Endodermal cell (in vitro differentiated cells): ENCODE measurements at regions not wholly inside any gene's neighbourhood (a gene's known extent, or its start where the extent isn't known, plus 50 kb on each side); places are given as distances from the start of the nearest gene placed in this dataset.

ENCODE experiments used
- DNase-seq: peaks from one replicate; pipeline ENCODE4 v3.0.0-alpha.2; 2017
- H3K27ac ChIP-seq: 2 replicates; pipeline ENCODE4 v1.5.1; 2013; ENCODE audit warnings: mild to moderate bottlenecking, low read depth, low read length, moderate library complexity
- H3K27me3 ChIP-seq: 2 replicates; pipeline ENCODE4 v1.6.1; 2013; ENCODE audit warnings: mild to moderate bottlenecking, low read length, moderate library complexity; ENCODE audit not compliant: insufficient read depth, control insufficient read depth, poor library complexity, severe bottlenecking
- H3K36me3 ChIP-seq: 2 replicates; pipeline ENCODE4 v1.7.0; 2013; ENCODE audit warnings: mild to moderate bottlenecking, low read length, moderate library complexity; ENCODE audit not compliant: control insufficient read depth, insufficient read depth
- H3K4me1 ChIP-seq: one replicate; pipeline ENCODE4 v1.7.0; 2013; ENCODE audit warnings: low read length; ENCODE audit not compliant: control insufficient read depth, insufficient read depth
- H3K4me3 ChIP-seq: 2 replicates; pipeline ENCODE4 v1.5.1; 2013; ENCODE audit warnings: mild to moderate bottlenecking, low read length, moderate library complexity
- H3K9ac ChIP-seq: 2 replicates; pipeline ENCODE4 v1.6.1; 2013; ENCODE audit warnings: mild to moderate bottlenecking, low read length, moderate library complexity; ENCODE audit not compliant: poor library complexity, severe bottlenecking; ENCODE audit errors: extremely low read depth
- H3K9me3 ChIP-seq: 2 replicates; pipeline ENCODE4 v1.6.1; 2013; ENCODE audit warnings: mild to moderate bottlenecking, low read length, moderate library complexity; ENCODE audit not compliant: control insufficient read depth
- H3K27ac Mint-ChIP-seq: 2 replicates; pipeline ENCODE4 v1.8.0; 2020; ENCODE audit warnings: mixed read lengths
- H3K27me3 Mint-ChIP-seq: 2 replicates; pipeline ENCODE4 v1.8.0; 2021; ENCODE audit warnings: mild to moderate bottlenecking, mixed read lengths; ENCODE audit not compliant: insufficient read depth
- H3K36me3 Mint-ChIP-seq: 2 replicates; pipeline ENCODE4 v1.8.0; 2020; ENCODE audit warnings: low read depth, mixed read lengths
- H3K4me1 Mint-ChIP-seq: 2 replicates; pipeline ENCODE4 v1.8.0; 2020; ENCODE audit warnings: mixed read lengths
- H3K4me3 Mint-ChIP-seq: 2 replicates; pipeline ENCODE4 v1.8.0; 2020; ENCODE audit warnings: mild to moderate bottlenecking, moderate library complexity, mixed read lengths
- H3K9me3 Mint-ChIP-seq: 2 replicates; pipeline ENCODE4 v1.8.0; 2020; ENCODE audit warnings: mild to moderate bottlenecking, mixed read lengths
- WGBS, 2 experiments: methylation state at CpG; one replicate each; pipeline versions ENCODE4 v1.1.5 to v1.1.7; 2013; ENCODE audit warnings: missing lambda C conversion rate in 2 of 2, mixed read lengths in 1 of 2; ENCODE audit not compliant: insufficient coverage in 1 of 2, insufficient read length in 1 of 2; 5-methylcytosine and 5-hydroxymethylcytosine counted together
- TF ChIP-seq, protein P1 (sequence below): fragments of 200-600 bp; sonication (generic); conservative IDR thresholded peaks from 2 replicates; pipeline ENCODE4 v1.5.0; 2021; ENCODE audit warnings: antibody characterized with exemption, mild to moderate bottlenecking

DNA sequence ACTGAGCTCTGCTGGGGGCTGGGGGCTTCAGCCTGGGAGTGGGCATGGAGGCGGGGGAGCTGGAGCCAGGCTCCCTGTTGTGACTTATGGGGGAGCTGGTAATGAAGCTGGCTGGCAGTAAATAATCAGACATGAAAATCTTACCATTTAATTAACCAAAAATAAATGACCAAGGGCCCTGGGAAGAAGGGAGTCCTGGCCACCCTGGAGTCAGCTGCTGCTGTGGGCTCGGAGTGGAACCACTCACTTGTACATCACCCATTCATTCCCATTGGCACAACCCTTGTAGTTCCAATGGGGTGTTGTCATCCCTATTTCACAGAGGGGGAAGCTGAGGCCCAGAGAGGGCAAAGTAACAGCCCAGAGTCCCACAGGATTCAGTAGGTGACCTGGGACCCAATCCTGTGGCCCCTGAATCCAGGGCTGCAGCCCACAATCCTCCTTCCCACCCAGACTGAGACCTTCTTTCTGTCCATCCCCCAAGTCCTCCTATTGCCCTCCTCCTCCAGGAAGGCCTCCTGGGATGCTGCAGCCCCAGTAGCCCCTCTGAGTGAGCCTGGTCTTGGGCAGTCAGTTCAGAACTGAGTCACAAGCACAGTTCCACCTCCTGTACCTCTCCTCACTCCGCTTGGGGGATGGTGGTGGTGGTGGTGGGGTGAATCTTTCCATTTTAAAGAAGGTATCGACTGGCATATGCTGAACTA, 259.4 kb upstream of the MVB12B start:
- no peaks in the 10 kb centered on the region for H3K27me3 Mint-ChIP-seq
- H3K27ac Mint-ChIP-seq: no peak overlapping the region
- Histone ChIP-seq H3K9ac (no peak overlapping the region), H3K27me3 (no peaks in the 10 kb centered on the region), H3K27ac (no peak overlapping the region), H3K4me3 (no peak overlapping the region), H3K4me1 (no peaks in the 10 kb centered on the region), H3K36me3 (no peaks in the 10 kb centered on the region), H3K9me3 (no peaks in the 10 kb centered on the region)
- peaks cover 4% of the 10 kb centered on the region for H3K4me1 Mint-ChIP-seq
- no peak for DNase-seq
- no peaks in the 10 kb centered on the region for H3K36me3 Mint-ChIP-seq
- 91 to 100% methylated on average over 1 to 4 of the region's 4 CpGs for WGBS, 2 experiments
- no peak overlapping the region for H3K4me3 Mint-ChIP-seq
- H3K9me3 Mint-ChIP-seq: no peaks in the 10 kb centered on the region
- TF ChIP-seq, protein P1, sequence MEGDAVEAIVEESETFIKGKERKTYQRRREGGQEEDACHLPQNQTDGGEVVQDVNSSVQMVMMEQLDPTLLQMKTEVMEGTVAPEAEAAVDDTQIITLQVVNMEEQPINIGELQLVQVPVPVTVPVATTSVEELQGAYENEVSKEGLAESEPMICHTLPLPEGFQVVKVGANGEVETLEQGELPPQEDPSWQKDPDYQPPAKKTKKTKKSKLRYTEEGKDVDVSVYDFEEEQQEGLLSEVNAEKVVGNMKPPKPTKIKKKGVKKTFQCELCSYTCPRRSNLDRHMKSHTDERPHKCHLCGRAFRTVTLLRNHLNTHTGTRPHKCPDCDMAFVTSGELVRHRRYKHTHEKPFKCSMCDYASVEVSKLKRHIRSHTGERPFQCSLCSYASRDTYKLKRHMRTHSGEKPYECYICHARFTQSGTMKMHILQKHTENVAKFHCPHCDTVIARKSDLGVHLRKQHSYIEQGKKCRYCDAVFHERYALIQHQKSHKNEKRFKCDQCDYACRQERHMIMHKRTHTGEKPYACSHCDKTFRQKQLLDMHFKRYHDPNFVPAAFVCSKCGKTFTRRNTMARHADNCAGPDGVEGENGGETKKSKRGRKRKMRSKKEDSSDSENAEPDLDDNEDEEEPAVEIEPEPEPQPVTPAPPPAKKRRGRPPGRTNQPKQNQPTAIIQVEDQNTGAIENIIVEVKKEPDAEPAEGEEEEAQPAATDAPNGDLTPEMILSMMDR: no peak

DNA sequence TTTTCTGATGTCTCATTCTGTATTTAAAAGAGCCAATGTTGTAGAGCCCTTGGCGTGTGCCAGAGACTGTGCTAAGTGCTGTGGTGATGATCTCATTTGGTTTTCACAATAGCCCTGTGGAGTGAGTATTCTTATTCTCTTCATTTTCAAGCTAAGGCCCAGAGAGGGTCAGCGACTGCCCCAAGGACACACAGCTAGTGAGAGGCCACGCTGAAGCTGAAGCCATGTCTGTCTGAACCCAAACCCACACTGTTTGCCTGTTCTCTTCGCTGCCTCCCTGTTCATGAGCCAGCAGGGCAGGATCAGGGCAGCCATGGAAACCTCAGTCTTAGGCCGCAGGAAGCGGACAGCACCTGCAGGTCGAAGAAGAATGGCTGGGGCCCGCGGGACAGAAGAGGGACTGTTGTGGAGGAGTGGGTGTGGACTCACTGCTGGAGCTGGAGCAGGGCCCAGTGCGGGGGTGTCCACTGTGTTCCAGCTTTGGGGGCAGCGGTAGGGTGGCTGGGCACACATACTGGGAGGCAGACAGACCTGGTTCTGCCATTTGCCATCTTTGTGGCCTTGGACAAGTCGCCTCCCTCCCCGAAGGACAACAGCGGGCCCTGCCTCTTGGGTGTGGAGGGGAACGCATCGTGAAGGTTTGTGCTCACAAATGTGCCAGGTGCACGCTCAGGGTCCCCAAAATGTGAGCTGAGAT, 257.9 kb upstream of the MVB12B start:
- H3K36me3 ChIP-seq: no peaks in the 10 kb centered on the region
- TF ChIP-seq, protein P1: no peak
- H3K4me3 ChIP-seq: no peak overlapping the region
- Mint-ChIP-seq H3K36me3 (no peaks in the 10 kb centered on the region), H3K27ac (no peak overlapping the region), H3K27me3 (peaks cover 3% of the 10 kb centered on the region), H3K4me3 (no peak overlapping the region), H3K4me1 (peaks cover 4% of the 10 kb centered on the region), H3K9me3 (no peaks in the 10 kb centered on the region)
- H3K4me1 ChIP-seq: no peaks in the 10 kb centered on the region
- no peak overlapping the region for H3K9ac ChIP-seq
- no peak overlapping the region for H3K27ac ChIP-seq
- H3K27me3 ChIP-seq: no peaks in the 10 kb centered on the region
- no peak for DNase-seq
- WGBS, 2 experiments: 81 to 88% methylated on average over 10 to 17 of the region's 17 CpGs
- no peaks in the 10 kb centered on the region for H3K9me3 ChIP-seq

DNA sequence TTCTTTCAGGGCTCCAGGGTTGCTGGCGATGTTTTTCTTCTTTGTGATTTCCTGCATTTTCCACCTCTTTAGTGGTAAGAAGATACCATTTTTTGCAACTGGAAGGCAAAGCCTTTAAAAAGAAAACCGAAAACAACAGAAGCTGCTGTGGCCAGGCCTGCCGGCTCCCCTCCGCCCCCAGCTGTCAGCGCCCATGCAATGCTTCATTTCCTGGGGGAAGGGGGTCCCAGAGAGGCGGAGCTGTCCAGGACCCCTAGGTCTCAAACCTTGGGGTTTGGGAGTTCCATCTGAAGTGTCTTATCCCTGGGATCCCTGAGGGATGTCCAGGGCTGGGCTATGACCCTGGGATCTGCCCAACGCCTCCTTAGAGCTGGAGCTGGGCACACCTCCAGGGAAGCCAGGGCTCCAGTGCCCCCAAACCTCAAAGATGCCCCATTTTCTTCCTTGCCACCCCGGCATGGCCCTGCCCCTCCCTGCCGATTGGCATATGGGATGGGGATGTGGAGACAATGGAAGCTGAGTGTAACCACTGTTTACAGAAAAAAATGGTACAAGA, 257.2 kb upstream of the MVB12B start:
- Histone ChIP-seq H3K4me1 (no peaks in the 10 kb centered on the region), H3K27me3 (no peaks in the 10 kb centered on the region), H3K4me3 (no peak overlapping the region), H3K27ac (no peak overlapping the region), H3K36me3 (no peaks in the 10 kb centered on the region), H3K9ac (no peak overlapping the region), H3K9me3 (no peaks in the 10 kb centered on the region)
- WGBS, 2 experiments: 79 to 86% methylated on average over 7 to 9 of the region's 9 CpGs
- Mint-ChIP-seq H3K36me3 (no peaks in the 10 kb centered on the region), H3K27me3 (peaks cover 3% of the 10 kb centered on the region), H3K27ac (no peak overlapping the region), H3K4me3 (no peak overlapping the region), H3K9me3 (no peaks in the 10 kb centered on the region), H3K4me1 (peaks cover 11% of the 10 kb centered on the region)
- TF ChIP-seq, protein P1: no peak
- DNase-seq: peak; percentile 48
